H9 (cell line): ENCODE measurements at regions not wholly inside any gene's neighbourhood (a gene's known extent, or its start where the extent isn't known, plus 50 kb on each side); places are given as distances from the start of the nearest gene placed in this dataset.

ENCODE experiments used
- DNase-seq: peaks from one replicate; pipeline ENCODE4 v3.0.0-alpha.2; 2017
- H2AFZ ChIP-seq: one replicate; pipeline ENCODE4 v1.6.1; 2013; ENCODE audit warnings: mild to moderate bottlenecking, low read length, control low read depth, moderate library complexity
- H2AK5ac ChIP-seq: 2 replicates; pipeline ENCODE4 v1.6.1; 2013; ENCODE audit warnings: low read length, control low read depth, mixed read lengths; ENCODE audit not compliant: insufficient read length
- H2BK120ac ChIP-seq: one replicate; pipeline ENCODE4 v1.6.1; 2013; ENCODE audit warnings: low read depth, mild to moderate bottlenecking, low read length, control low read depth, inconsistent platforms; ENCODE audit not compliant: poor library complexity, severe bottlenecking
- H2BK12ac ChIP-seq: 2 replicates; pipeline ENCODE4 v1.6.1; 2013; ENCODE audit warnings: low read length, control low read depth, mixed read lengths, low read depth; ENCODE audit not compliant: insufficient read length
- H2BK15ac ChIP-seq: 2 replicates; pipeline ENCODE4 v1.6.1; 2013; ENCODE audit warnings: low read depth, low read length, control low read depth
- H2BK20ac ChIP-seq: one replicate; pipeline ENCODE4 v1.6.1; 2013; ENCODE audit warnings: low read depth, mild to moderate bottlenecking, low read length, control low read depth, inconsistent platforms; ENCODE audit not compliant: poor library complexity, severe bottlenecking
- H2BK5ac ChIP-seq: 2 replicates; pipeline ENCODE4 v1.6.1; 2013; ENCODE audit warnings: low read length, control low read depth, mixed read lengths; ENCODE audit not compliant: insufficient read length
- H3K14ac ChIP-seq: 2 replicates; pipeline ENCODE4 v1.6.1; 2013; ENCODE audit warnings: low read length, control low read depth; ENCODE audit not compliant: insufficient read depth
- H3K18ac ChIP-seq: 2 replicates; pipeline ENCODE4 v1.6.1; 2013; ENCODE audit warnings: low read depth, mild to moderate bottlenecking, mixed read lengths, low read length, control low read depth; ENCODE audit not compliant: insufficient read length
- H3K23ac ChIP-seq: 2 replicates; pipeline ENCODE4 v1.6.1; 2013; ENCODE audit warnings: low read length, control low read depth, mixed read lengths, low read depth; ENCODE audit not compliant: insufficient read length
- H3K23me2 ChIP-seq: 2 replicates; pipeline ENCODE4 v1.6.1; 2013; ENCODE audit warnings: low read depth, mild to moderate bottlenecking, mixed read lengths, low read length, control low read depth; ENCODE audit not compliant: insufficient read length, poor library complexity, severe bottlenecking
- H3K27ac ChIP-seq: 2 replicates; pipeline ENCODE4 v1.5.1; 2013; ENCODE audit warnings: low read length, control low read depth, mixed read lengths, low read depth; ENCODE audit not compliant: insufficient read length
- H3K27me3 ChIP-seq: 2 replicates; pipeline ENCODE4 v1.6.1; 2013; ENCODE audit warnings: low read length, control low read depth, inconsistent platforms; ENCODE audit not compliant: insufficient read depth
- H3K4ac ChIP-seq: 2 replicates; pipeline ENCODE4 v1.6.1; 2013; ENCODE audit warnings: low read depth, mild to moderate bottlenecking, control low read depth, inconsistent platforms, low read length, moderate library complexity
- H3K4me1 ChIP-seq: 2 replicates; pipeline ENCODE4 v1.6.1; 2013; ENCODE audit warnings: low read length, control low read depth, inconsistent platforms; ENCODE audit not compliant: insufficient read depth
- H3K4me2 ChIP-seq: 2 replicates; pipeline ENCODE4 v1.6.1; 2013; ENCODE audit warnings: low read length, control low read depth, mixed read lengths; ENCODE audit not compliant: insufficient read length, insufficient read depth
- H3K56ac ChIP-seq: 2 replicates; pipeline ENCODE4 v1.6.1; 2013; ENCODE audit warnings: low read depth, mild to moderate bottlenecking, mixed read lengths, low read length, control low read depth; ENCODE audit not compliant: insufficient read length
- H3K79me1 ChIP-seq: 2 replicates; pipeline ENCODE4 v1.6.1; 2013; ENCODE audit warnings: low read depth, mild to moderate bottlenecking, moderate library complexity, low read length, control low read depth, inconsistent platforms; ENCODE audit not compliant: insufficient read depth, poor library complexity, severe bottlenecking
- H3K79me2 ChIP-seq: 2 replicates; pipeline ENCODE4 v1.6.1; 2013; ENCODE audit warnings: low read length, control low read depth, inconsistent platforms; ENCODE audit not compliant: insufficient read depth
- H3K9ac ChIP-seq: 2 replicates; pipeline ENCODE4 v1.6.1; 2013; ENCODE audit warnings: low read length, control low read depth, mixed read lengths; ENCODE audit not compliant: insufficient read length; ENCODE audit errors: extremely low read depth
- H3K9me3 ChIP-seq: one replicate; pipeline ENCODE4 v1.6.1; 2013; ENCODE audit warnings: low read depth, low read length, inconsistent platforms; ENCODE audit not compliant: control insufficient read depth
- H3T11ph ChIP-seq: one replicate; pipeline ENCODE4 v1.6.1; 2013; ENCODE audit warnings: mild to moderate bottlenecking, low read length, control low read depth, inconsistent platforms
- H4K20me1 ChIP-seq: one replicate; pipeline ENCODE4 v1.6.1; 2013; ENCODE audit not compliant: control insufficient read depth, insufficient read length, insufficient read depth
- H4K5ac ChIP-seq: 2 replicates; pipeline ENCODE4 v1.6.1; 2013; ENCODE audit warnings: low read depth, mild to moderate bottlenecking, mixed read lengths, low read length, control low read depth; ENCODE audit not compliant: insufficient read length
- H4K8ac ChIP-seq: replicated peaks from 2 replicates; pipeline ENCODE4 v1.6.1; 2013; ENCODE audit warnings: low read length, control low read depth, mixed read lengths, low read depth; ENCODE audit not compliant: insufficient read length
- H4K91ac ChIP-seq: 2 replicates; pipeline ENCODE4 v1.6.1; 2013; ENCODE audit warnings: low read depth, mild to moderate bottlenecking, moderate library complexity, mixed read lengths, low read length, control low read depth; ENCODE audit not compliant: insufficient read length
- H3K27ac Mint-ChIP-seq, 3 experiments: 2 replicates in 2 of 3; 3 replicates in 1 of 3; pipeline ENCODE4 v1.8.0; 2020 to 2021; ENCODE audit warnings: mixed read lengths in 3 of 3, mild to moderate bottlenecking in 1 of 3, moderate library complexity in 1 of 3
- H3K27me3 Mint-ChIP-seq: 2 replicates; pipeline ENCODE4 v1.8.0; 2021; ENCODE audit warnings: low read depth, mild to moderate bottlenecking, moderate library complexity, mixed read lengths
- H3K36me3 Mint-ChIP-seq, 3 experiments: 2 replicates in 2 of 3; 3 replicates in 1 of 3; pipeline ENCODE4 v1.8.0; 2020 to 2021; ENCODE audit warnings: low read depth in 3 of 3, mixed read lengths in 3 of 3; ENCODE audit not compliant: insufficient read depth in 1 of 3
- H3K4me1 Mint-ChIP-seq, 2 experiments: 2 replicates each; pipeline ENCODE4 v1.8.0; 2020; ENCODE audit warnings: mixed read lengths in 2 of 2
- H3K4me3 Mint-ChIP-seq, 2 experiments: 2 replicates in 1 of 2; 3 replicates in 1 of 2; pipeline ENCODE4 v1.8.0; 2020 to 2021; ENCODE audit warnings: mild to moderate bottlenecking in 2 of 2, mixed read lengths in 2 of 2, moderate library complexity in 1 of 2
- H3K9me3 Mint-ChIP-seq, 2 experiments: 2 replicates in 1 of 2; 3 replicates in 1 of 2; pipeline ENCODE4 v1.8.0; 2020; ENCODE audit warnings: mild to moderate bottlenecking in 2 of 2, mixed read lengths in 2 of 2, moderate library complexity in 1 of 2
- CTCF ChIP-seq: fragments of 200-600 bp; sonication (generic); conservative IDR thresholded peaks from 3 replicates; pipeline ENCODE4 v1.8.0; 2021; ENCODE audit warnings: antibody characterized with exemption, mild to moderate bottlenecking
- WGBS: extraction: QIAGEN DNeasy Blood & Tissue Kit; methylation state at CpG from one replicate; pipeline ENCODE4 v1.1.7; 2013; ENCODE audit warnings: missing lambda C conversion rate, low lambda C conversion rate, mixed read lengths; ENCODE audit not compliant: insufficient read length; ENCODE audit errors: extremely low coverage; 5-methylcytosine and 5-hydroxymethylcytosine counted together

- Histone ChIP-seq H2BK12ac (no peak overlapping the region), H2AFZ (no peak overlapping the region), H3K79me1 (no peaks in the 10 kb centered on the region), H3K9ac (no peak overlapping the region), H3K4me2 (no peak overlapping the region), H3K27me3 (no peaks in the 10 kb centered on the region), H3K4ac (no peak overlapping the region), H3K56ac (no peak overlapping the region), H2BK120ac (no peak overlapping the region), H2BK20ac (no peak overlapping the region), H2BK15ac (no peak overlapping the region), H4K8ac (no peak overlapping the region), H3K18ac (no peak overlapping the region), H2AK5ac (no peak overlapping the region), H4K5ac (no peak overlapping the region), H3K27ac (no peak overlapping the region), H3K14ac (no peak overlapping the region), H4K91ac (no peak overlapping the region), H3K9me3 (no peaks in the 10 kb centered on the region), H2BK5ac (no peak overlapping the region), H3K79me2 (no peaks in the 10 kb centered on the region), H3K23ac (no peak overlapping the region), H3T11ph (no peak overlapping the region), H4K20me1 (no peaks in the 10 kb centered on the region), H3K4me1 (no peaks in the 10 kb centered on the region), H3K23me2 (no peaks in the 10 kb centered on the region)
- WGBS, result no CpG with 5 or more reads among the region's 1 CpG
- Mint-ChIP-seq H3K4me1 (no peaks in the 10 kb centered on the region), H3K9me3 (no peaks in the 10 kb centered on the region), H3K36me3 (no peaks in the 10 kb centered on the region), H3K4me3 (no peak overlapping the region), H3K27ac (no peak overlapping the region), H3K27me3 (no peaks in the 10 kb centered on the region)
- no peak for TF ChIP-seq CTCF
- no peak for DNase-seq
Observed at GRCh38 chr2:82316586-82316985, 2012.0 kb upstream of the LRRTM1 start.
